CD14-positive monocyte (primary cell): ENCODE measurements at regions not wholly inside any gene's neighbourhood (a gene's known extent, or its start where the extent isn't known, plus 50 kb on each side); places are given as distances from the start of the nearest gene placed in this dataset.

Experiments
- DNase-seq, 3 donors: peaks; one replicate each; pipeline ENCODE4 v3.0.0-alpha.2; 2011 to 2022
- H2AFZ ChIP-seq: 2 replicates; pipeline ENCODE4 v1.6.0; 2012; ENCODE audit warnings: mild to moderate bottlenecking, low read depth, low read length, inconsistent platforms; ENCODE audit not compliant: insufficient read depth, poor library complexity, severe bottlenecking
- H3K27ac ChIP-seq, 2 donors: 1 replicate in 1 of 2; 2 replicates in 1 of 2; pipeline ENCODE4 v1.5.1; 2012 to 2013; ENCODE audit warnings: low read length in 2 of 2, control low read depth in 1 of 2, inconsistent platforms in 1 of 2, low read depth in 1 of 2, mild to moderate bottlenecking in 1 of 2
- H3K27me3 ChIP-seq, 2 donors: one replicate each; pipeline versions ENCODE4 v1.6.0 to v1.6.1; 2011 to 2013; ENCODE audit warnings: low read length in 2 of 2; ENCODE audit not compliant: control insufficient read depth in 2 of 2, insufficient read depth in 2 of 2
- H3K36me3 ChIP-seq, 2 donors: replicated peaks in 1 of 2; 1 replicate in 1 of 2; 2 replicates in 1 of 2; pipeline versions ENCODE4 v1.5.1 to v1.6.1; 2012 to 2013; ENCODE audit warnings: low read length in 2 of 2, control low read depth in 1 of 2, inconsistent platforms in 1 of 2, mild to moderate bottlenecking in 1 of 2; ENCODE audit not compliant: insufficient read depth in 2 of 2, control insufficient read depth in 1 of 2
- H3K4me1 ChIP-seq, 2 donors: 1 replicate in 1 of 2; 2 replicates in 1 of 2; pipeline versions ENCODE4 v1.5.1 to v1.6.1; 2012 to 2013; ENCODE audit warnings: low read length in 2 of 2, control low read depth in 1 of 2, inconsistent platforms in 1 of 2, mild to moderate bottlenecking in 1 of 2, moderate library complexity in 1 of 2; ENCODE audit not compliant: insufficient read depth in 2 of 2, control insufficient read depth in 1 of 2
- H3K4me2 ChIP-seq: replicated peaks from 2 replicates; pipeline ENCODE3; 2012; ENCODE audit warnings: low read length, moderate library complexity, mild to moderate bottlenecking; ENCODE audit not compliant: poor library complexity, severe bottlenecking; ENCODE audit errors: extremely low read depth
- H3K4me3 ChIP-seq, 3 experiments: fragments of 200-600 bp in 1 of 3; sonication (generic) in 1 of 3; replicated peaks in 1 of 3; 1 replicate in 2 of 3; 2 replicates in 1 of 3; pipeline ENCODE4 v1.5.1; 2011 to 2013; ENCODE audit warnings: low read length in 3 of 3, mild to moderate bottlenecking in 3 of 3, control low read depth in 2 of 3, low read depth in 2 of 3, inconsistent platforms in 1 of 3, moderate library complexity in 1 of 3
- H3K79me2 ChIP-seq: 2 replicates; pipeline ENCODE4 v1.6.0; 2012; ENCODE audit warnings: mild to moderate bottlenecking, control low read depth, inconsistent platforms, low read length, moderate library complexity; ENCODE audit not compliant: insufficient read depth
- H3K9ac ChIP-seq: 2 replicates; pipeline ENCODE4 v1.6.0; 2017; ENCODE audit warnings: low read length, mild to moderate bottlenecking; ENCODE audit not compliant: insufficient read depth, poor library complexity, severe bottlenecking
- H3K9me3 ChIP-seq, 2 donors: replicated peaks in 1 of 2; 1 replicate in 1 of 2; 2 replicates in 1 of 2; pipeline versions ENCODE4 v1.5.1 to v1.6.1; 2012 to 2013; ENCODE audit warnings: low read length in 2 of 2, control low read depth in 1 of 2; ENCODE audit not compliant: control insufficient read depth in 1 of 2, insufficient read depth in 1 of 2
- H4K20me1 ChIP-seq: 2 replicates; pipeline ENCODE4 v1.6.0; 2012; ENCODE audit warnings: mild to moderate bottlenecking, low read length, control low read depth, moderate library complexity; ENCODE audit not compliant: insufficient read depth
- H3K27ac Mint-ChIP-seq, 7 donors: one replicate each; pipeline ENCODE4 v1.8.0; 2020; ENCODE audit warnings: mild to moderate bottlenecking in 7 of 7, mixed read lengths in 7 of 7, moderate library complexity in 6 of 7, inconsistent platforms in 2 of 7
- H3K27me3 Mint-ChIP-seq, 3 donors: one replicate each; pipeline ENCODE4 v1.8.0; 2021 to 2022; ENCODE audit warnings: low read depth in 3 of 3, mild to moderate bottlenecking in 3 of 3, mixed read lengths in 3 of 3, moderate library complexity in 3 of 3, inconsistent platforms in 1 of 3
- H3K36me3 Mint-ChIP-seq, 2 donors: one replicate each; pipeline ENCODE4 v1.8.0; 2020; ENCODE audit warnings: mixed read lengths in 2 of 2, inconsistent platforms in 1 of 2, mild to moderate bottlenecking in 1 of 2
- H3K4me1 Mint-ChIP-seq: one replicate; pipeline ENCODE4 v1.8.0; 2020; ENCODE audit warnings: mild to moderate bottlenecking, mixed read lengths
- H3K4me3 Mint-ChIP-seq, 2 donors: one replicate each; pipeline ENCODE4 v1.8.0; 2020; ENCODE audit warnings: mild to moderate bottlenecking in 2 of 2, mixed read lengths in 2 of 2, moderate library complexity in 1 of 2
- H3K9me3 Mint-ChIP-seq, 7 donors: one replicate each; pipeline ENCODE4 v1.8.0; 2020 to 2022; ENCODE audit warnings: mixed read lengths in 7 of 7, mild to moderate bottlenecking in 6 of 7, moderate library complexity in 6 of 7, inconsistent platforms in 2 of 7
- WGBS: methylation state at CpG from one replicate; pipeline ENCODE4 v1.1.5; 2013; ENCODE audit warnings: missing lambda C conversion rate; ENCODE audit not compliant: insufficient coverage; 5-methylcytosine and 5-hydroxymethylcytosine counted together
- intact Hi-C, 2 donors: fragments of 100-400 bp; cut with micrococcal nuclease; formaldehyde crosslinking; loops; one replicate each; pipeline versions ENCODE4 v1.15.0 to v1.15.1; 2023
- TF ChIP-seq, protein P1 (sequence below): fragments of 200-600 bp; IDR thresholded peaks from one replicate; pipeline ENCODE4 v1.8.0; 2022; ENCODE audit warnings: antibody characterized with exemption, mild to moderate bottlenecking

DNA sequence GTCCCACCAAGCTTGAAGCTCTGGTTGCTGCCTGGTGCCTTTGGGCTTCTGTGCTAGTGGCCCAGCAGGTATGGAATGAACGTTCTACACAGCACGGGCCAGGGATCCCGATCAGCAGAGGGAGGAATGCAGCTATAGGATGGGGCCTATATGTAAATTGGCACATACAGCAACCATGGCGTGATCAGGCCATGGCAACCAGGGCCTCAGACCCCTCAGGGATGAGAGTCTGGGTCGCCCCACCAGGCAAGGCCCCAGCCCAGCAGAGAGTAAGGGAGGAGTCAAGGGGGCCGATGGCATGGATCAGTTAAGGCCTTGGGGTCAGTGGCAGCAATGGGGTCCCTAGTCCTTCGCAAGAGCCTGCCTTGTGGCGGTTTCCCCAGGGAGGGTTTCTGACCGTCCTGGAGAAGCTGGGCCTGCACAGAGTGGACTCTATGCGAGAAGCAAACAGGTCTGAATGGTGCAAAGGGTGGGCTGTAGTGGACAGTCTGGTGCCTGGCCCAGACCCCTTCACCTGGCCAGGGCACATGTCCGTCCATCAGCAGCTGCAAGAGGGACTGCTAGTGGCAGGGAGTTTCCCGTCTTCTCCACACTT lies 98.2 kb upstream of the SLC22A11 start:
- Histone ChIP-seq H3K36me3 (no peaks in the 10 kb centered on the region), H3K9me3 (no peaks in the 10 kb centered on the region), H3K4me1 (no peaks in the 10 kb centered on the region), H3K79me2 (no peaks in the 10 kb centered on the region), H3K27me3 (no peaks in the 10 kb centered on the region), H3K9ac (no peak overlapping the region), H3K4me2 (no peak overlapping the region), H3K4me3 (no peak overlapping the region), H4K20me1 (no peaks in the 10 kb centered on the region), H2AFZ (no peak overlapping the region), H3K27ac (no peak overlapping the region)
- Mint-ChIP-seq H3K36me3 (peaks cover 6% of the 10 kb centered on the region in 2 donors), H3K4me3 (no peak overlapping the region), H3K27ac (peak overlapping the region in 1 of 7 donors; percentile 27), H3K9me3 (peaks cover 0 to 4% (median 2%) of the 10 kb centered on the region in 7 donors), H3K27me3 (peaks cover 0 to 6% (median 0%) of the 10 kb centered on the region in 3 donors), H3K4me1 (peaks cover 2% of the 10 kb centered on the region)
- intact Hi-C loops: no loop called here
- TF ChIP-seq, protein P1, sequence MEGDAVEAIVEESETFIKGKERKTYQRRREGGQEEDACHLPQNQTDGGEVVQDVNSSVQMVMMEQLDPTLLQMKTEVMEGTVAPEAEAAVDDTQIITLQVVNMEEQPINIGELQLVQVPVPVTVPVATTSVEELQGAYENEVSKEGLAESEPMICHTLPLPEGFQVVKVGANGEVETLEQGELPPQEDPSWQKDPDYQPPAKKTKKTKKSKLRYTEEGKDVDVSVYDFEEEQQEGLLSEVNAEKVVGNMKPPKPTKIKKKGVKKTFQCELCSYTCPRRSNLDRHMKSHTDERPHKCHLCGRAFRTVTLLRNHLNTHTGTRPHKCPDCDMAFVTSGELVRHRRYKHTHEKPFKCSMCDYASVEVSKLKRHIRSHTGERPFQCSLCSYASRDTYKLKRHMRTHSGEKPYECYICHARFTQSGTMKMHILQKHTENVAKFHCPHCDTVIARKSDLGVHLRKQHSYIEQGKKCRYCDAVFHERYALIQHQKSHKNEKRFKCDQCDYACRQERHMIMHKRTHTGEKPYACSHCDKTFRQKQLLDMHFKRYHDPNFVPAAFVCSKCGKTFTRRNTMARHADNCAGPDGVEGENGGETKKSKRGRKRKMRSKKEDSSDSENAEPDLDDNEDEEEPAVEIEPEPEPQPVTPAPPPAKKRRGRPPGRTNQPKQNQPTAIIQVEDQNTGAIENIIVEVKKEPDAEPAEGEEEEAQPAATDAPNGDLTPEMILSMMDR: no peak
- WGBS: 93% methylated on average over 11 of the region's 12 CpGs
- no peak for DNase-seq

DNA sequence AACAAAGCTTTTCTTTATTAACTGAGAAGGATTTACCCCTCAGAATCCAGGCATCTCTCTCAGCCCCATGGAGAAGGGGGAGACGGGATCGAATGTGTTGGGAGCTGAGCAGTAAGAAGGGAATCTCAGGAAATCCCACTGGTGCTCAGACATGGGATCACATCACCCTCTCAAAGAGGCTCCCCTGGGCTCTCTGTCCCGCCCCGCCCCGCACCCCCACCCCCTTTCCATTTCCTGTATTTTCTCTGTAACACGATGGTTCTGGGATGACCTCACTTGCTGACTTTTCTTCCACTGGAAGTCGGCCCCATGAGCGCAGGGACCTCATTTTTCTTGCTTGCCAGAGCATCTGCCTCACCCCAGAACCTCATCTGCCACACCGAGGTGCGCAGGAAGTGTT lies 96.7 kb upstream of the SLC22A11 start:
- no peak overlapping the region for H3K4me3 ChIP-seq
- no peaks in the 10 kb centered on the region for H3K36me3 ChIP-seq
- no peak overlapping the region for H3K27ac ChIP-seq
- Mint-ChIP-seq H3K4me1 (peaks cover 2% of the 10 kb centered on the region), H3K27me3 (peaks cover 0 to 6% (median 0%) of the 10 kb centered on the region in 3 donors), H3K27ac (no peak overlapping the region), H3K36me3 (peaks cover 6% of the 10 kb centered on the region in 2 donors), H3K4me3 (no peak overlapping the region), H3K9me3 (peaks cover 0 to 4% (median 0%) of the 10 kb centered on the region in 7 donors)
- intact Hi-C loops: no loop called here
- TF ChIP-seq, protein P1: no peak
- no peaks in the 10 kb centered on the region for H4K20me1 ChIP-seq
- H3K9ac ChIP-seq: no peak overlapping the region
- H3K9me3 ChIP-seq: no peaks in the 10 kb centered on the region
- no peaks in the 10 kb centered on the region for H3K27me3 ChIP-seq
- no peak for DNase-seq
- H2AFZ ChIP-seq: no peak overlapping the region
- no peak overlapping the region for H3K4me2 ChIP-seq
- no peaks in the 10 kb centered on the region for H3K4me1 ChIP-seq
- 67% methylated on average over 4 of the region's 10 CpGs for WGBS
- no peaks in the 10 kb centered on the region for H3K79me2 ChIP-seq
